Adrenal gland (tissue), 5 donors: ENCODE measurements at regions not wholly inside any gene's neighbourhood (a gene's known extent, or its start where the extent isn't known, plus 50 kb on each side); places are given as distances from the start of the nearest gene placed in this dataset.

Experiments
- CTCF ChIP-seq, 6 experiments: fragments of 450-650 bp in 4 of 6; fragments of 200-600 bp in 2 of 6; sonication (generic) in 1 of 6; IDR thresholded peaks; 1 replicate in 5 of 6; 2 replicates in 1 of 6; pipeline versions ENCODE4 v1.5.1 to v1.8.0; 2016 to 2021; ENCODE audit warnings: antibody characterized with exemption in 6 of 6, mild to moderate bottlenecking in 2 of 6, moderate library complexity in 1 of 6
- POLR2A ChIP-seq, 2 donors: fragments of 450-650 bp; IDR thresholded peaks; one replicate each; pipeline ENCODE4 v1.6.1; 2017; ENCODE audit warnings: antibody characterized with exemption in 2 of 2, mild to moderate bottlenecking in 2 of 2, moderate library complexity in 1 of 2
- donor health status: DM: no; HTN: no; CAD: no.

DNA sequence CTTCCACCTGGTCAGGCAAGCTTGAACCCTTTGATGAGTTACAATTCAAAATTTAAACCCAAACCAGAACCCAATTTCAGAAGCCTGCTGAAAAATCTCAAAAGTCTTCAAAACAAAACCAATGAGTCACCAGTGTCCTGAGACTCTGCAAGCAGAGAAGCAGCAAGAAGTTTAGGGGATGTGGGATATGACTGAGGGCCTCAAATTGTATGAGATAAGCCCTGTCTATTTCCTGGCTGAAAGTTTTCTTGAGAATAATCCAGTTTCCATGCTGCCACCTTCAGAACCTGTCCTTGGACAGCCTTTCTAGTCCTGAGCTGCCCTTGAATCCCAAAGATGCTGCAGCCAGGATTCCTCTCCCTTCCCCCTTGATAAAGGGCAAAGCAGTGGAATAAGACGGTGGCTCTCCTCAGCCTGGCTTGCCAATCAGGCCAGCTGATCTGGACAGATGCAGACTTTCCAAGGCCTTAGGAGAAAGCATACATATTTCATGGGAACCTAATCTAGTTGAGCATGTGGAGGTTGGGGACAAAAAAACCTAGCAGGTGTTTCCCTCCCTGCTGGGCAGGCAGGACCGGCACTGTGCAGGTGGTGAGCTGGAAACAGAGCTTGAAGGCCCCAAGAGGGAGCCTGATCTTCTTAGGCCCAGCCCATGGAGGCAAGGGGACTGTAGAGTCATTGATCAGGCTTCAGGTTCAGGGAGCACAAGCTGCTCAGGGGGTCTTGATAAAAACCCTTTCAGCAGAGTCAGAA, 278.0 kb upstream of the MGAT5 start:
- TF ChIP-seq CTCF (IDR thresholded peaks at IDR 0.05) (no peak), POLR2A (IDR thresholded peaks at IDR 0.05) (no peak)
